HG03097 (cell line): ENCODE measurements at regions not wholly inside any gene's neighbourhood (a gene's known extent, or its start where the extent isn't known, plus 50 kb on each side); places are given as distances from the start of the nearest gene placed in this dataset.
"Not testable (repeated sequence)": the region's sequence is repeated elsewhere in the genome, so short reads cannot be mapped to it uniquely, and the experiment has no call there.

Source experiments
- ATAC-seq: cut with Tn5 transposase; IDR thresholded peaks from one replicate; pipeline ENCODE4 v1.9.1; 2021; ENCODE audit not compliant: unreplicated experiment, low FRiP score

GRCh38 chr16:31718998-31719397 is 154.6 kb upstream of the ZNF267 start:
- no peak for ATAC-seq

- no peak for ATAC-seq
These were observed 146.1 kb upstream of the ZNF267 start for GRCh38 chr16:31727553-31727952.

GRCh38 chr16:31734265-31734664 is 139.3 kb upstream of the ZNF267 start:
- ATAC-seq, result no peak

- ATAC-seq, result not testable (repeated sequence)
These were observed 128.5 kb upstream of the ZNF267 start for GRCh38 chr16:31745098-31745497.

- no peak for ATAC-seq
These were observed 127.7 kb upstream of the ZNF267 start for GRCh38 chr16:31745900-31746299.

- no peak for ATAC-seq
These were observed 118.5 kb upstream of the ZNF267 start for GRCh38 chr16:31754998-31755615.

GRCh38 chr16:31764103-31764502 is 109.5 kb upstream of the ZNF267 start:
- ATAC-seq, result no peak

GRCh38 chr16:31767267-31767666 is 106.3 kb upstream of the ZNF267 start:
- ATAC-seq, result no peak

GRCh38 chr16:31780342-31780741 is 93.3 kb upstream of the ZNF267 start:
- no peak for ATAC-seq

GRCh38 chr16:31785126-31785525 is 88.5 kb upstream of the ZNF267 start:
- ATAC-seq, result no peak

- ATAC-seq, result no peak
These were observed 66.5 kb upstream of the ZNF267 start for GRCh38 chr16:31807086-31807485.

- no peak for ATAC-seq
These were observed 62.7 kb upstream of the ZNF267 start for GRCh38 chr16:31810863-31811262.

- ATAC-seq, result not testable (repeated sequence)
These were observed 57.5 kb upstream of the ZNF267 start for GRCh38 chr16:31816141-31816540.

- ATAC-seq, result no peak
These were observed 54.2 kb upstream of the ZNF267 start for GRCh38 chr16:31819386-31819785.

- ATAC-seq, result no peak
These were observed 53.7 kb upstream of the ZNF267 start for GRCh38 chr16:31819948-31820347.
